Progenitor cell of endocrine pancreas (in vitro differentiated cells): ENCODE measurements at regions not wholly inside any gene's neighbourhood (a gene's known extent, or its start where the extent isn't known, plus 50 kb on each side); places are given as distances from the start of the nearest gene placed in this dataset.

Experiments used
- DNase-seq: peaks from one replicate; pipeline ENCODE4 v3.0.0; 2021; ENCODE audit warnings: low spot score; ENCODE audit not compliant: unreplicated experiment
- H3K27ac Mint-ChIP-seq: 2 replicates; pipeline ENCODE4 v1.8.0; 2021; ENCODE audit warnings: mild to moderate bottlenecking, moderate library complexity, mixed read lengths
- H3K27me3 Mint-ChIP-seq: 2 replicates; pipeline ENCODE4 v1.8.0; 2021; ENCODE audit warnings: mixed read lengths
- H3K36me3 Mint-ChIP-seq: 2 replicates; pipeline ENCODE4 v1.8.0; 2022; ENCODE audit warnings: mixed read lengths; ENCODE audit not compliant: insufficient read depth
- H3K4me1 Mint-ChIP-seq: 2 replicates; pipeline ENCODE4 v1.8.0; 2021; ENCODE audit warnings: low read depth, mixed read lengths
- H3K4me3 Mint-ChIP-seq: 2 replicates; pipeline ENCODE4 v1.8.0; 2021; ENCODE audit warnings: low read depth, mild to moderate bottlenecking, moderate library complexity, mixed read lengths
- H3K9me3 Mint-ChIP-seq: 2 replicates; pipeline ENCODE4 v1.8.0; 2021; ENCODE audit warnings: low read depth, mixed read lengths
- CTCF ChIP-seq: fragments of 200-600 bp; sonication (generic); IDR thresholded peaks from one replicate; pipeline ENCODE4 v1.5.0; 2021; ENCODE audit warnings: antibody characterized with exemption, mild to moderate bottlenecking; ENCODE audit not compliant: unreplicated experiment

- Mint-ChIP-seq H3K4me1 (no peaks in the 10 kb centered on the region), H3K27ac (no peak overlapping the region), H3K9me3 (peaks cover 21% of the 10 kb centered on the region), H3K36me3 (no peaks in the 10 kb centered on the region), H3K27me3 (no peaks in the 10 kb centered on the region), H3K4me3 (no peak overlapping the region)
- TF ChIP-seq CTCF: no peak
- DNase-seq: no peak
These were observed 148.5 kb downstream of the MAGEC1 start for GRCh38 chrX:142052238-142052637.

DNA sequence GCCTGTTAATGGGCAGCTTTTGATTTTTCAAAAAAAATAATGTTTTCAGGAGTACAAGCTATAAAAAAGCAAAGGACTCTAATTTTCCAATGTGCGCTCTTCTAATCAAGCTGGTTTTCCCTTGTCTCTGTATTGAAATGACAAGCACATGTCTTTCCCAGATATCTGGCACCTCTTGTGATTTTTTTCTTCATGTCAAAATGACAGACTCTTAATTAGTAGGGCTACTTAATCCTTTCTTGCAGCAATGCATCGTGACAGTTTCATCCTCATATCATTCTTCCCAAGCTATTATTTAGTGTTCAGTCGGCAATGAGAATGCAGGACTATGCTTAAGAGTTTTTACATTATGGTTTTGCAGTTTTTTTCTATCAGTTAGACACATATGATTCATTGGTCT, 139.5 kb downstream of the MAGEC1 start:
- TF ChIP-seq CTCF: no peak
- Mint-ChIP-seq H3K27ac (no peak overlapping the region), H3K9me3 (peaks cover 18% of the 10 kb centered on the region), H3K4me1 (peaks cover 3% of the 10 kb centered on the region), H3K36me3 (no peaks in the 10 kb centered on the region), H3K4me3 (no peak overlapping the region), H3K27me3 (no peaks in the 10 kb centered on the region)
- no peak for DNase-seq

DNA sequence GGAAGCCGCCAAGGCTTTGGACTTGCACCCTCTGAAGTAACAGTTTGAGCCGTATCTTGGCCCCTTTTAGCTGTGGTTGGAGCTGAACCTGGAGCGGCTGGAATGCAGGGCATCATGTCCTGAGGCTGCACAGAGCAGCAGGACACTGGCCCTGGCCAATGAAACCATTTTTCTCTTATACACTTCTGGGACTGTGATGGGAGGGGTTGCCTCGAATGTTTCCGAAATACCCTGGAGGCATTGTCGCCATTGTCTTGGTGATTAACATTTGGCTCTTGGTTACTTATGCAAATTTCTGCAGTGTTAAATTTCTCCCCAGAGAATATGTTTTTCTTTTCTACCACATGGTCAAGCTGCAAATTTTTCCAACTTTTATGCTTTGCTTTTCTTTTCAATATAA, 137.2 kb downstream of the MAGEC1 start:
- no peak for TF ChIP-seq CTCF
- peaks cover 19% of the 10 kb centered on the region for H3K9me3 Mint-ChIP-seq
- DNase-seq: no peak

DNA sequence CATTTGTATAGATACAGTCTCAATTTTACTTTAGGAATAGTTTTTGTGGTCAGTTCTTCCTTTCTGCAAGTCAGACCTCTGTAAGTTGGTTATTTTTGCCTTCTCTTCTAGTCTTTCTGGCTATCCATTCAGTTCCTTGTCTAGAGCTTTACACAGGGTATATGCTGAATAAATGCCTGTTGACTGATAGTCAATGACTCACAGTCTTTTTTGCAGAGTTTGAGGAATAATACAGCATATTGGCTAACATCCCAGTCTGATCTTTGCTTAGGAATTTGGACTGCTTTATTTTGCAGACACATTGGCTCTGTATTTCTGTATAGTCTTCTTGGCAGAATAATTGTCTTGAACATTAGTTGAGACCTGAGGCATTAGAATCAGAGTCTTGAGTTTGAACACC, 132.4 kb downstream of the MAGEC1 start:
- Mint-ChIP-seq H3K27ac (no peak overlapping the region), H3K27me3 (no peaks in the 10 kb centered on the region), H3K9me3 (peaks cover 21% of the 10 kb centered on the region), H3K4me1 (no peaks in the 10 kb centered on the region), H3K36me3 (no peaks in the 10 kb centered on the region), H3K4me3 (no peak overlapping the region)
- no peak for DNase-seq
- TF ChIP-seq CTCF: no peak

More for the DNA sequence above, 137.2 kb downstream of the MAGEC1 start:
- no peak overlapping the region for H3K27ac Mint-ChIP-seq
- no peaks in the 10 kb centered on the region for H3K27me3 Mint-ChIP-seq
- no peaks in the 10 kb centered on the region for H3K4me1 Mint-ChIP-seq
- no peak overlapping the region for H3K4me3 Mint-ChIP-seq
- H3K36me3 Mint-ChIP-seq: no peaks in the 10 kb centered on the region

DNA sequence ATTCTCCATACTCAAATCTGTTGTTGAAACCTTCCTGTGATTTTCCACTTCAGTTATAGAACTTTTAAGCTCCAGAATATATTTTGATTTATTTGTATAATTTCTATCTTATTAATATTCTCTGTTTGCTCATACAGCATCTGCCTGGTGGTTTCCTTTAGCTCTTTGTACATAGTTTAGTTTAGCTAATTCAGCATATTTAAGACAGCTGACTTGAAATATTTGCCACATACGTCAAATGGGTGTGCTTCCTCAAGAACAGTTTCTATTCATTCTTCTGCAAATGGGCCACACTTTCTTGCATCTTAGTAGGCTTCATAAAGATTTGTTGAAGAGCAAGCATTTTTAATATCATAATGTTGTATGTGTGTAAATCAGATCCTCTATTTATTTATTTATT, 101.8 kb downstream of the MAGEC1 start:
- Mint-ChIP-seq H3K27me3 (no peaks in the 10 kb centered on the region), H3K27ac (no peak overlapping the region)

More for the DNA sequence above, 101.8 kb downstream of the MAGEC1 start:
- DNase-seq: no peak
- peaks cover 38% of the 10 kb centered on the region for H3K9me3 Mint-ChIP-seq
- no peak for TF ChIP-seq CTCF
- no peaks in the 10 kb centered on the region for H3K36me3 Mint-ChIP-seq
- no peaks in the 10 kb centered on the region for H3K4me1 Mint-ChIP-seq
- no peak overlapping the region for H3K4me3 Mint-ChIP-seq
